ENCODE measurements at regions not wholly inside any gene's neighbourhood (a gene's known extent, or its start where the extent isn't known, plus 50 kb on each side); places are given as distances from the start of the nearest gene placed in this dataset.
A peak's percentile ranks its signal among the peaks of the same experiment; 100 is the strongest.

DNA sequence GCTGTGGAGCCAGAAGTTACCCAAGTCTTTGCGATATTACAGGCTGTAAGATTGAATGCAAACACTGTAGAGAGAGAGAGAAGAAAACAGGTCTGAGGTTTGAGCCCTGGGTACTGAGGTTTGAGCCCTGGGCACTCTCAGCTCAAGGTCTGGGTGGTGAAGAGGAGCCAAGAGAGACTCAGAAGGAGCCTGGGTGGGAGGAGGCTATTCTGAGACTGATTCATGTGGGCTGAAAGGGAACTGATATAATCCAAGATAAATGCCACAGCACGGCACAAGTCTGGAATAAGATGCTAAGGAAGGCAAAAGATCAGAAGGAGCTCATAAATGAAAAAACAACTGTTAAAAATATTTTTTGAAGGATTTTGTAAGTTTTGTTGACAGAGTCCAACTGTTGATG is 407.6 kb upstream of the HS6ST1 start:
- no peak overlapping the region for H3K27ac ChIP-seq (ENCODE audit: poor library complexity, severe bottlenecking)

DNA sequence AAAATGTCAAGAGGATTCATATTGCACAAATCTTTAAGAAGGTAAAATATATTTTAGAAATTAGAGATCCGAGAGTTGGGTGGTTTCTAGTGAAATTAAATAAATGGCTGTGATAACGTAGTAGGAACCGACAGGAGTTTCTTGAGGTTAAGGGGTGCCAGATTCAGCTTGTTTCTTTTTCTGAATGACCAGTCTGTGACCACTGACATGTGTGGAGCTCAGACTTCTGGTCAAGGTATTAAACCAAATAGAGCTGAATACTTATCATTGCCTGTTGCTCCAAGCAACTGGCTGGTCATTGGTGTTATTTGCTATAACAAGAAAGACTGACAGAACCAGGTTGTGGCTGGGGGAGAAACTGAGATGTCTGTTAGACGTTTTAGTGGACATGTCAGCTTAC is 408.2 kb upstream of the HS6ST1 start:
- ATAC-seq (ENCODE audit: low read depth), result no peak
- H3K4me3 ChIP-seq (ENCODE audit: severe bottlenecking), result no peak overlapping the region
- no peaks in the 10 kb centered on the region for H3K36me3 ChIP-seq (ENCODE audit: low read depth)
- peaks cover 6% of the 10 kb centered on the region for H3K9me3 ChIP-seq (ENCODE audit: severe bottlenecking)
- H3K27me3 ChIP-seq (ENCODE audit: insufficient read depth, poor library complexity, severe bottlenecking), result no peaks in the 10 kb centered on the region
- peaks cover 8% of the 10 kb centered on the region for H3K4me1 ChIP-seq (ENCODE audit: insufficient read depth, poor library complexity, severe bottlenecking)
- no peak overlapping the region for H3K27ac ChIP-seq (ENCODE audit: poor library complexity, severe bottlenecking)
- TF ChIP-seq, protein P1, sequence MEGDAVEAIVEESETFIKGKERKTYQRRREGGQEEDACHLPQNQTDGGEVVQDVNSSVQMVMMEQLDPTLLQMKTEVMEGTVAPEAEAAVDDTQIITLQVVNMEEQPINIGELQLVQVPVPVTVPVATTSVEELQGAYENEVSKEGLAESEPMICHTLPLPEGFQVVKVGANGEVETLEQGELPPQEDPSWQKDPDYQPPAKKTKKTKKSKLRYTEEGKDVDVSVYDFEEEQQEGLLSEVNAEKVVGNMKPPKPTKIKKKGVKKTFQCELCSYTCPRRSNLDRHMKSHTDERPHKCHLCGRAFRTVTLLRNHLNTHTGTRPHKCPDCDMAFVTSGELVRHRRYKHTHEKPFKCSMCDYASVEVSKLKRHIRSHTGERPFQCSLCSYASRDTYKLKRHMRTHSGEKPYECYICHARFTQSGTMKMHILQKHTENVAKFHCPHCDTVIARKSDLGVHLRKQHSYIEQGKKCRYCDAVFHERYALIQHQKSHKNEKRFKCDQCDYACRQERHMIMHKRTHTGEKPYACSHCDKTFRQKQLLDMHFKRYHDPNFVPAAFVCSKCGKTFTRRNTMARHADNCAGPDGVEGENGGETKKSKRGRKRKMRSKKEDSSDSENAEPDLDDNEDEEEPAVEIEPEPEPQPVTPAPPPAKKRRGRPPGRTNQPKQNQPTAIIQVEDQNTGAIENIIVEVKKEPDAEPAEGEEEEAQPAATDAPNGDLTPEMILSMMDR (IDR thresholded peaks at IDR 0.05; ENCODE audit: poor library complexity, severe bottlenecking), result no peak
- no peak for DNase-seq (ENCODE audit: low spot score)

More for the DNA sequence above, 407.6 kb upstream of the HS6ST1 start:
- Histone ChIP-seq H3K36me3 (ENCODE audit: low read depth) (no peaks in the 10 kb centered on the region), H3K9me3 (ENCODE audit: severe bottlenecking) (peaks cover 6% of the 10 kb centered on the region), H3K27me3 (ENCODE audit: insufficient read depth, poor library complexity, severe bottlenecking) (no peaks in the 10 kb centered on the region), H3K4me1 (ENCODE audit: insufficient read depth, poor library complexity, severe bottlenecking) (peaks cover 8% of the 10 kb centered on the region), H3K4me3 (ENCODE audit: severe bottlenecking) (no peak overlapping the region)
- ATAC-seq (ENCODE audit: low read depth), result no peak
- DNase-seq (ENCODE audit: low spot score), result no peak
- TF ChIP-seq, protein P1 (IDR thresholded peaks at IDR 0.05; ENCODE audit: poor library complexity, severe bottlenecking), result no peak

DNA sequence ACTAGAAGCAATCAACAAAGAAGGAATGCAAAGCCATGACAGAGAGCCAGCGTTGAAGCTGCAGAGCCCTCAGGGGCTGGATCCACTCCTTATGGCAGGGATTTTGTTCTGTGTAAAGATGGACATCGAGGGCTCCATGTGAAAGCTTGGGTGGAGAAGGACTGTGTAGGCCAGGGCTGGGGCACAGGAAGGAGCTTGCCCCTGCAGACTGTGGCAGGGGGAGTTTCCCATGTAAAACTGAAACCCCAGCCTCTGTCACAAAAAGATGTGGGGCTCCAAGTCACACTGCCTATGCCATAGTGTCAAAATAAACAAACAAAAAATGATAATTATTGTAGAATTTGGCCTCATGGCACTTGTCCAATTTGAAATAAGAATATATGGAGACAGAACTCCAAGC is 408.7 kb upstream of the HS6ST1 start:
- ATAC-seq (ENCODE audit: low read depth) (no peak), DNase-seq (ENCODE audit: low spot score) (no peak)
- TF ChIP-seq, protein P1 (IDR thresholded peaks at IDR 0.05; ENCODE audit: poor library complexity, severe bottlenecking), result no peak
- Histone ChIP-seq H3K27me3 (ENCODE audit: insufficient read depth, poor library complexity, severe bottlenecking) (no peaks in the 10 kb centered on the region), H3K4me1 (ENCODE audit: insufficient read depth, poor library complexity, severe bottlenecking) (peaks cover 8% of the 10 kb centered on the region), H3K27ac (ENCODE audit: poor library complexity, severe bottlenecking) (no peak overlapping the region), H3K4me3 (ENCODE audit: severe bottlenecking) (no peak overlapping the region), H3K36me3 (ENCODE audit: low read depth) (no peaks in the 10 kb centered on the region), H3K9me3 (ENCODE audit: severe bottlenecking) (peaks cover 6% of the 10 kb centered on the region)

DNA sequence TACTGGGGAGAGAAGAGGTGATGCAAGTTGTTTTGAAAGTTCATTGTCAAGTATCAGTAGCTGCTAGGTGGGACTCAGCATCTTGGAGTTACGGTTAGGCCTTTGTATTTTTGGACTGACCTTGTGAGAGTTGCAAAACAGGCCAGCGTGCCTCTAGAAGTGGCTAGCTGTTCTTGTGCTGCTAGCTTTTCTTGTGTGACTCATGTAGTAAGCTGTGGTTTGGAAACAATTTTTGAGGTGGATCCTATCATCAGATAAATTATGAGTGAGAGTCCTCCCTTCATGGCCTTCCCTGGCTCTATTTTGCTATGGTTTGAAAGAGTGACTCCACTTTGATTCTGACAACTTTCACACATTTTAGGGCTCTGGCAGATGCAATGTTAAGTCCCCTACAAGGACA is 409.2 kb upstream of the HS6ST1 start:
- Histone ChIP-seq H3K4me1 (ENCODE audit: insufficient read depth, poor library complexity, severe bottlenecking) (peaks cover 10% of the 10 kb centered on the region), H3K36me3 (ENCODE audit: low read depth) (no peaks in the 10 kb centered on the region), H3K27me3 (ENCODE audit: insufficient read depth, poor library complexity, severe bottlenecking) (no peaks in the 10 kb centered on the region), H3K27ac (ENCODE audit: poor library complexity, severe bottlenecking) (no peak overlapping the region), H3K9me3 (ENCODE audit: severe bottlenecking) (peaks cover 6% of the 10 kb centered on the region), H3K4me3 (ENCODE audit: severe bottlenecking) (no peak overlapping the region)
- ATAC-seq (ENCODE audit: low read depth), result peak; percentile 96
- TF ChIP-seq, protein P1 (IDR thresholded peaks at IDR 0.05; ENCODE audit: poor library complexity, severe bottlenecking), result no peak
- DNase-seq (ENCODE audit: low spot score), result no peak

DNA sequence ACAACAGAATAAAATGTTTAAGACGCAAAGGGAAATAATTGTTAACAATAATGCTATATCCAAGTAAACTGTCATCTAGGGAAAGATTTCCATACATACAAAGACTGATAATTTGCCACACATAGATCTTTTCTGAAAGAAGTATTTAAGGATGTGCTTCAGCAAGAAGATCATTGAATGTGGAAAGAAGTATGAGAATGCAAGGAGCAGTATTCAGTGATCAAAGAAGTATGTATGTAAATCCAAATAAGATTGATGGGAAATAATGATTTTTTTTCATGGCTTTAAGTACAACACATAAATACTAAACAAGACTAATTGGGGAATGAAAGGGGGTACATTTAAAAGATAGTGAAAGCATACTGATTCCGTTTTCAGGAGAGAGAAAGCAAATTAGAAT is 410.4 kb upstream of the HS6ST1 start:
- no peak overlapping the region for H3K4me3 ChIP-seq (ENCODE audit: severe bottlenecking)
- H3K27me3 ChIP-seq (ENCODE audit: insufficient read depth, poor library complexity, severe bottlenecking), result no peaks in the 10 kb centered on the region
- ATAC-seq (ENCODE audit: low read depth) (no peak), DNase-seq (ENCODE audit: low spot score) (no peak)
- H3K4me1 ChIP-seq (ENCODE audit: insufficient read depth, poor library complexity, severe bottlenecking), result peaks cover 18% of the 10 kb centered on the region
- H3K27ac ChIP-seq (ENCODE audit: poor library complexity, severe bottlenecking), result no peak overlapping the region
- peaks cover 6% of the 10 kb centered on the region for H3K9me3 ChIP-seq (ENCODE audit: severe bottlenecking)
- TF ChIP-seq, protein P1 (IDR thresholded peaks at IDR 0.05; ENCODE audit: poor library complexity, severe bottlenecking), result no peak
- no peaks in the 10 kb centered on the region for H3K36me3 ChIP-seq (ENCODE audit: low read depth)
